Liver (tissue), 3 donors: ENCODE measurements at regions not wholly inside any gene's neighbourhood (a gene's known extent, or its start where the extent isn't known, plus 50 kb on each side); places are given as distances from the start of the nearest gene placed in this dataset.

Experiments
- FOXA1 ChIP-seq: IDR thresholded peaks from 2 replicates; pipeline ENCODE4 v1.6.1; 2016; ENCODE audit warnings: antibody characterized with exemption
- JUND ChIP-seq, 2 donors: IDR thresholded peaks; 2 replicates each; pipeline ENCODE4 v1.6.1; 2016; ENCODE audit warnings: antibody characterized with exemption in 2 of 2
- RAD21 ChIP-seq, 2 donors: IDR thresholded peaks; 2 replicates each; pipeline ENCODE4 v1.6.1; 2016; ENCODE audit warnings: antibody characterized with exemption in 2 of 2, mild to moderate bottlenecking in 2 of 2
- RXRA ChIP-seq, 2 donors: IDR thresholded peaks; 2 replicates each; pipeline ENCODE4 v1.6.1; 2017 to 2018; ENCODE audit warnings: antibody characterized with exemption in 2 of 2, mild to moderate bottlenecking in 1 of 2
- TAF1 ChIP-seq: conservative IDR thresholded peaks from 2 replicates; pipeline ENCODE4 v1.6.1; 2016; ENCODE audit warnings: antibody characterized with exemption, mild to moderate bottlenecking
- YY1 ChIP-seq: IDR thresholded peaks from 2 replicates; pipeline ENCODE4 v1.6.1; 2016; ENCODE audit warnings: antibody characterized with exemption, mild to moderate bottlenecking
- TF ChIP-seq, protein P1 (sequence below): fragments of 150-350 bp; IDR thresholded peaks from 2 replicates; pipeline ENCODE4 v1.5.1; 2017; ENCODE audit warnings: improper control_type of control experiment, low read depth, low read length; ENCODE audit not compliant: missing input control
- TF ChIP-seq, protein P2 (sequence below): IDR thresholded peaks from 2 replicates; pipeline ENCODE4 v1.6.1; 2016; ENCODE audit warnings: antibody characterized with exemption
- TF ChIP-seq, protein P3 (sequence below): IDR thresholded peaks from 2 replicates; pipeline ENCODE4 v1.6.1; 2016; ENCODE audit warnings: antibody characterized with exemption
- TF ChIP-seq, protein P4 (sequence below): IDR thresholded peaks from 2 replicates; pipeline ENCODE4 v1.6.1; 2016; ENCODE audit warnings: antibody characterized with exemption, mild to moderate bottlenecking
- TF ChIP-seq, protein P5 (sequence below): IDR thresholded peaks from 2 replicates; pipeline ENCODE4 v1.6.1; 2016; ENCODE audit warnings: antibody characterized with exemption
- donor health status: healthy.
- donor health status: healthy.

DNA sequence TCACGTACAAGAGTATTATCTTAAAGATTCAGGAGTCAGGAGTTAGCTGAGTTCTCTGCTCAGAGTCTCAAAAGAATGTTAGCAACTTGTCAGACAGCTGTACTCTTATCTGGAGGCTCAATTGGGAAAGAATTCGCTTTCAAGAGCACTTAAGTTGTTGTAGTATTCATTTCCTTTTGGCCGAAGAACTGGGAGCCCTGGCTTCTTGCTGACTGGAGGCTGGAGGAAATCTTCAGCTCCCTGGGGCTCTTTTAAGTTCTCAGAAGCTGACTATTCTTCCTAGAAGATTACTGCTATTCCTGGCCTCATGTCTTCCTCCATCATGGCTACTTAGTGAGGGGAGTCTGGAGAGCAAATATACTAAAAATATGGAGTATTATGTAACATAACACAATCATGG, 587.2 kb downstream of the EPHA5 start:
- TF ChIP-seq, protein P1, sequence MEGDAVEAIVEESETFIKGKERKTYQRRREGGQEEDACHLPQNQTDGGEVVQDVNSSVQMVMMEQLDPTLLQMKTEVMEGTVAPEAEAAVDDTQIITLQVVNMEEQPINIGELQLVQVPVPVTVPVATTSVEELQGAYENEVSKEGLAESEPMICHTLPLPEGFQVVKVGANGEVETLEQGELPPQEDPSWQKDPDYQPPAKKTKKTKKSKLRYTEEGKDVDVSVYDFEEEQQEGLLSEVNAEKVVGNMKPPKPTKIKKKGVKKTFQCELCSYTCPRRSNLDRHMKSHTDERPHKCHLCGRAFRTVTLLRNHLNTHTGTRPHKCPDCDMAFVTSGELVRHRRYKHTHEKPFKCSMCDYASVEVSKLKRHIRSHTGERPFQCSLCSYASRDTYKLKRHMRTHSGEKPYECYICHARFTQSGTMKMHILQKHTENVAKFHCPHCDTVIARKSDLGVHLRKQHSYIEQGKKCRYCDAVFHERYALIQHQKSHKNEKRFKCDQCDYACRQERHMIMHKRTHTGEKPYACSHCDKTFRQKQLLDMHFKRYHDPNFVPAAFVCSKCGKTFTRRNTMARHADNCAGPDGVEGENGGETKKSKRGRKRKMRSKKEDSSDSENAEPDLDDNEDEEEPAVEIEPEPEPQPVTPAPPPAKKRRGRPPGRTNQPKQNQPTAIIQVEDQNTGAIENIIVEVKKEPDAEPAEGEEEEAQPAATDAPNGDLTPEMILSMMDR, result no peak
- TF ChIP-seq FOXA1, result no peak
- no peak for TF ChIP-seq TAF1
- TF ChIP-seq, protein P2, sequence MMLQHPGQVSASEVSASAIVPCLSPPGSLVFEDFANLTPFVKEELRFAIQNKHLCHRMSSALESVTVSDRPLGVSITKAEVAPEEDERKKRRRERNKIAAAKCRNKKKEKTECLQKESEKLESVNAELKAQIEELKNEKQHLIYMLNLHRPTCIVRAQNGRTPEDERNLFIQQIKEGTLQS, result no peak
- TF ChIP-seq RXRA (IDR thresholded peaks at IDR 0.05), result no peak
- no peak for TF ChIP-seq RAD21 (IDR thresholded peaks at IDR 0.05)
- no peak for TF ChIP-seq JUND (IDR thresholded peaks at IDR 0.05)
- TF ChIP-seq, protein P3, sequence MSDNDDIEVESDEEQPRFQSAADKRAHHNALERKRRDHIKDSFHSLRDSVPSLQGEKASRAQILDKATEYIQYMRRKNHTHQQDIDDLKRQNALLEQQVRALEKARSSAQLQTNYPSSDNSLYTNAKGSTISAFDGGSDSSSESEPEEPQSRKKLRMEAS, result no peak
- no peak for TF ChIP-seq YY1
- TF ChIP-seq, protein P4, sequence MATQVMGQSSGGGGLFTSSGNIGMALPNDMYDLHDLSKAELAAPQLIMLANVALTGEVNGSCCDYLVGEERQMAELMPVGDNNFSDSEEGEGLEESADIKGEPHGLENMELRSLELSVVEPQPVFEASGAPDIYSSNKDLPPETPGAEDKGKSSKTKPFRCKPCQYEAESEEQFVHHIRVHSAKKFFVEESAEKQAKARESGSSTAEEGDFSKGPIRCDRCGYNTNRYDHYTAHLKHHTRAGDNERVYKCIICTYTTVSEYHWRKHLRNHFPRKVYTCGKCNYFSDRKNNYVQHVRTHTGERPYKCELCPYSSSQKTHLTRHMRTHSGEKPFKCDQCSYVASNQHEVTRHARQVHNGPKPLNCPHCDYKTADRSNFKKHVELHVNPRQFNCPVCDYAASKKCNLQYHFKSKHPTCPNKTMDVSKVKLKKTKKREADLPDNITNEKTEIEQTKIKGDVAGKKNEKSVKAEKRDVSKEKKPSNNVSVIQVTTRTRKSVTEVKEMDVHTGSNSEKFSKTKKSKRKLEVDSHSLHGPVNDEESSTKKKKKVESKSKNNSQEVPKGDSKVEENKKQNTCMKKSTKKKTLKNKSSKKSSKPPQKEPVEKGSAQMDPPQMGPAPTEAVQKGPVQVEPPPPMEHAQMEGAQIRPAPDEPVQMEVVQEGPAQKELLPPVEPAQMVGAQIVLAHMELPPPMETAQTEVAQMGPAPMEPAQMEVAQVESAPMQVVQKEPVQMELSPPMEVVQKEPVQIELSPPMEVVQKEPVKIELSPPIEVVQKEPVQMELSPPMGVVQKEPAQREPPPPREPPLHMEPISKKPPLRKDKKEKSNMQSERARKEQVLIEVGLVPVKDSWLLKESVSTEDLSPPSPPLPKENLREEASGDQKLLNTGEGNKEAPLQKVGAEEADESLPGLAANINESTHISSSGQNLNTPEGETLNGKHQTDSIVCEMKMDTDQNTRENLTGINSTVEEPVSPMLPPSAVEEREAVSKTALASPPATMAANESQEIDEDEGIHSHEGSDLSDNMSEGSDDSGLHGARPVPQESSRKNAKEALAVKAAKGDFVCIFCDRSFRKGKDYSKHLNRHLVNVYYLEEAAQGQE, result no peak
- TF ChIP-seq, protein P5, sequence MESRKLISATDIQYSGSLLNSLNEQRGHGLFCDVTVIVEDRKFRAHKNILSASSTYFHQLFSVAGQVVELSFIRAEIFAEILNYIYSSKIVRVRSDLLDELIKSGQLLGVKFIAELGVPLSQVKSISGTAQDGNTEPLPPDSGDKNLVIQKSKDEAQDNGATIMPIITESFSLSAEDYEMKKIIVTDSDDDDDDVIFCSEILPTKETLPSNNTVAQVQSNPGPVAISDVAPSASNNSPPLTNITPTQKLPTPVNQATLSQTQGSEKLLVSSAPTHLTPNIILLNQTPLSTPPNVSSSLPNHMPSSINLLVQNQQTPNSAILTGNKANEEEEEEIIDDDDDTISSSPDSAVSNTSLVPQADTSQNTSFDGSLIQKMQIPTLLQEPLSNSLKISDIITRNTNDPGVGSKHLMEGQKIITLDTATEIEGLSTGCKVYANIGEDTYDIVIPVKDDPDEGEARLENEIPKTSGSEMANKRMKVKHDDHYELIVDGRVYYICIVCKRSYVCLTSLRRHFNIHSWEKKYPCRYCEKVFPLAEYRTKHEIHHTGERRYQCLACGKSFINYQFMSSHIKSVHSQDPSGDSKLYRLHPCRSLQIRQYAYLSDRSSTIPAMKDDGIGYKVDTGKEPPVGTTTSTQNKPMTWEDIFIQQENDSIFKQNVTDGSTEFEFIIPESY, result no peak
